COLO668 (cell line): ENCODE measurements at regions not wholly inside any gene's neighbourhood (a gene's known extent, or its start where the extent isn't known, plus 50 kb on each side); places are given as distances from the start of the nearest gene placed in this dataset.
A peak's percentile ranks its signal among the peaks of the same experiment; 100 is the strongest.
"Not testable (repeated sequence)": the region's sequence is repeated elsewhere in the genome, so short reads cannot be mapped to it uniquely, and the experiment has no call there.

Experiments used
- DNase-seq: peaks from one replicate; lab custom pipeline; 2025; ENCODE audit not compliant: unreplicated experiment; lab: John Stamatoyannopoulos, UW

DNA sequence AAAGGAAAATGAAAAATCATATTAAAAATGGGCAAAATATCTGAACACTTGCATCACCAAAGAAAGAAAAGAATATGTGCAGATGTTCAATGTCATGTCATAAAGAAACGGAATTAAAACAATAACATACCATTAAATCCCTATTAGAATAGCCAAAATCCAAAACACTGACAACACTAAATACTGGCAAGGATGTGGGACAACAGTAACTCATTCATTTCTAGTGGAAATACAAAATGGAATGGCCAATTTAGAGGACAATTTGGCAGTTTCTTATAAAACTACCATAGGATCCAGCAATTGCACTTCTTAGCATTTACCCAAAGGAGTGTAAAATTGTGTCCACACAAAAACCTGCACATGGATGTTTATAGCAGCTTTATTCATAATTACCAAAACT, 542.5 kb upstream of the UBE2E2 start:
- DNase-seq: no peak

DNA sequence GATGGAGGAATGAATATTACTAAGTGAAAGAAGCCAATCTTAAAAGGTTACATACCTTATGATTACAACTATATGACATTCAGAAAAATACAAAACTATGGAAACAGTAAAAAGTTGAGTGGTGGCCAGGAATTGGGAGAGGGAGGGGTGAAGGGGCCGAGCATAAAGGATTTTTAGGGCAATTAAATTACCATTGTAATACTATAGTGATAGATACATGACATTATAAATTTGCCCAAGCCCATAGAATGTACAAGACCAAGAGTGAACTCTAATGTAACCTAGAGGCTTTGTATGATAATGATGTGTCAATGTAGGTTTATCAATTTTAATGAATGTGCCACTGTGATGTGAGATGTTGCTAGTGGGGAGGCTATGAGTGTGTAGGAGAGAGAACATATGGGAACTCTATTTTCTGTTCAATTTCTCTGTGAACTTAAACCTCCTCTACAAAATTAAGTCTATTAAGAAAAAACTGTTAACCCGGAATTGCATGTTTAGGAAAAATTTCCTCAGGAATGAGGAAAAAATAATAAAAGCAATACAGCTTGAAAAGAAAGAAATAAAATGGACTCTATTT, 541.9 kb upstream of the UBE2E2 start:
- no peak for DNase-seq

DNA sequence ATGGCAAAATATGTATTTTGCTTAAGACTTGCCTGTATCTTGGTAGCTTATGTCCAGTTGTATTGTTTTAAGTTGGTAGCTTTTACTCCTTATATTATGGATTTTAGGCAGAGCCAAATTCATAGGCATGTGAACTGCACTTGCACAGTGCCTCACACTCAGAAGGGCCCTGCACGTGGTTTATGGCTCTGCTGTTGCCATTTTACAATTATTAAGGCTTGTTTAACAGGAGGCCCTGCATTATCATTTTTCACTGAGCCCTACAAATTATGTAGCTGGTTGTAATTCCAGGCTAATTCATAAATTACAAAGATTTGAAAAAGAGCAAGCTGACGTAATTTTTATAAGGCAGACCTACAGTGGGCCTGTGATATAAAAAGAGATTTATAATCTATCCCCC, 537.6 kb upstream of the UBE2E2 start:
- DNase-seq: no peak

DNA sequence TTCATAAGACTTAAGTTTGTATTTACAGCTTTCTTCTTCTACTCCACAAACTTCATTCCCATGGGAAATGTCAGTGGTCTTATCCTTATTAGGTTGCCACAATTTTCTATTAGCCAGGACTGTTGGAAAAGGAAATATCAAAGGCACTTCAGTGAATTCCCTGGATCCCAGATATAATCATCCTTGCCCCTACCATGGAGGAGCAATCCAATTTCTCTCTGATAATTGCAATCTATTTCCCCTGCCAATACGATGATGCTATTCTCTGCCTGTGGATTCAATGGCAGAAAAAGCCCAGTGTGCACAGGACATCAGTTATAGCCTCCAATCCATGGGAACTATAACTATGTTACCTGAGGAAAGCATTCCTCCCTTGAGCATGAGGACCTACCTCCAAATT, 536.4 kb upstream of the UBE2E2 start:
- DNase-seq: no peak

DNA sequence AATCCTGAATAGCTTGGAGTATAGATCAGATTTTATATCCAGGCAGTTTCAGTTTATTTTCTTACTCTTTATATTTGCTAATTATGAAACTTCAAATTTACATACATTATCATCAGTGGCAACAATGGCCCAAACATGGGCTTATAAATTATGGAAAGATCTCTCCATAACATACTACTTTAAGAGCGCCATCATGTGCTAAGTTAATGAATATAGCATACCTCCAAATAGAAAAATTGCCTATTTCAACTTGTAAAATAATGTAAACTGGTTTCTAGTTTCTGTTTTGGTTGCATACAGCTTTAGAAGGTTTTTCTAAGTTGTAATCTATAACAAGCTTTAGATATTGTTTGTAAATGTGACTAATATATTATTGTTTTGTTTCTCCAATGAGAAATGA, 531.3 kb upstream of the UBE2E2 start:
- DNase-seq: no peak

DNA sequence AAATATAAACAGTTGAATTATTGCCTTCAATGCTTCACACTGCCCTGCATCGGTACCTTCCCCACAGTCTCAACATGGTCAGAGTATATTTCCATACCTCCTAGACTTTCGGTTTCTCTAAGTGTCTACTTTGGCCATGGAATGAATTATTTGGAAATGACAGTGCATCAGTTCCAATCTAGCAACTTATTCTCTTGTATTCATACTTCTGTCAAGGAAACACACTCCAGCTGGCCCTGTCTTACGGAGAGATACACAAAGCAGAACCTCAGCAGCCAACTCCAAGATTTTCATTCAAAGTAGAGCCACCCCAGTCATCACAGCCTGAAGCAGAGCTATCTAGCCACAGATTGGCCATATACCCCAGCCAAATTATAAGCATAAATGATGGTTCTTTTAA, 518.4 kb upstream of the UBE2E2 start:
- DNase-seq: no peak

DNA sequence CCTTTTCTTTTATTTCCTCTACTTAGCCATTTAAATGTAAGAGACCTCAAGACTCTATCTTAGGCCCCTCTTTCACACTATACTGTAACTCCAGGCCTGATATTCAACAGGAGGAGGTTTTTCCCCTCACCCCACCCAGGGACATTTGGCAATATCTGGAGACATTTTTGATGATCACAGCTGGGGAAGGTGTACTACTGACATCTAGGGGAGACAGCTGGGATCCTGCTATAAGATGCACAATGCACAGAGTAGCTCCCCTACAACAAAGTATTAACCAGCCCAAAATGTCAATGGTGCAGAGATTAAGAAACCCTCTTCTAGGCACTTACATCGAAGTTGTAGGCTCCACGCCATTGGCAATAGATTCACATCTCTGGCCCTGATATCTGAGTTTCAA, 517.5 kb upstream of the UBE2E2 start:
- DNase-seq: no peak

DNA sequence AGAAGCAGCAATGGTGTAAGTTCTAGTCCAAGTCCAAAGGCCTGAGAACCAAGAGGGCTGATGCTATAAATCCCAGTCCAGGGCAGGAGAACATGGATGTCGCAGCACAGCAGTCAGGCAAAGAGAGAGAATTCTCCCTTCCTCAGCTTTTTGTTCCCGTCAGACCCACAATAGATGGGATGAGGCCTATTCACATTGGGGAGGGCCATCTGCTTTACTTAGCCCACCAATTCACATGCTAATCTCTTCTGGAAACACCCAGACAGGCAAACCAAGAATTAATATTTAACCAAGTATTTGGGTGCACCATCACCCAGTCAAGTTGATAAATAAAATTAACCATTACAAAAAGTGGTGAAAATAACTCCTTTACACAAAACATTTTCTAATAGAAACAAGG, 511.7 kb upstream of the UBE2E2 start:
- DNase-seq: no peak

DNA sequence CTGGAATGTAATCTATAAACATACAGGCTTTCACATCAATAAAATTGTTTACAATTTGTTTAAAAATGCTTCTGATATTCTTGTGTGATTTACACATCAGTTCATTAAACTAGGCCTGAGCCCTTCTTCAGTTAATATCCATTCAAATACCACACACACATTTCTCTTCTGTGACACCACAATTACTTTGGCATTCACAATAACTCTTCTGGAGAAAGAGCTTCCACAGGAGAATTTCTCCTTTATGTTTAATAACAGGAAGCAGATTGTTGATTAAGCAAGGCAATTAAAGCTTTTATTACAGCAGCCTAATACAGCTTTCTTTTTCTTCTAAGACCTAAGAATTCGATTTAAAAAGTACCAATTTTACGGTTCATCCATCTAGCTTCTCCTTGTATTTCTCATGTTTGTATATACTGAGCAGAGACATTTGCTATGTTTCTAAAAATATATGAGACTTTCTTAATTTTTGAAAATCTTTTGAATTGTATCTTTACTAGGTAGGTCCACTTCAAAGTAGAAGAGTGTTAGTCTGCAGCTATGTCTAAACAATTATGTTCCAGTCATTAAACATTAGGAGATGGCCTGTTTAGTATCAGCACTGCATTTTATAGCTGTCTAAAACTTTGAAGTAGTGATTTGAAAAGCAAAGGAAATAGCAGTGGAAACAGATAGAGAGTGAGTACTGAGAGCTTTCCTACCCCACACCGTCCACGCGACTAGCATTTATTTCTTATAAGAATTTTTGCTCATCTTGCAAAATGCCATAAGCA, 511.1 kb upstream of the UBE2E2 start:
- no peak for DNase-seq

DNA sequence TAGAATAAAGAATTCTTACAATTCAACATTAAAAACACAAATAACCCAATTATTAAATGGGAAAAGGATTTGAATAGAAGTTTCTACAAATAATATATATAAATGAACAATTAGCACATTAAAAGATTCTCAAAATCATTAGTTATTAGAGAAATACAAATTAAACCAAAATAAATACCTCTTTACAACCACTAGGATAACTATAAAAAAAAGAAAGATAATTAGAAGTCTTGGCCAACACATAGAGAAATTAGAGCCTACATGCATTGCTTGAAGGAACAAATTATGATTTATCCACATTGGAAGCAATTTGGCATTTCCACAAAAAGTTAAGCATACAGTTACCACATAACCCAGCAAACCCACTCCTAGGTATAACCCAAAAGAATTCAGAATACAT, 502.3 kb upstream of the UBE2E2 start:
- DNase-seq: no peak

DNA sequence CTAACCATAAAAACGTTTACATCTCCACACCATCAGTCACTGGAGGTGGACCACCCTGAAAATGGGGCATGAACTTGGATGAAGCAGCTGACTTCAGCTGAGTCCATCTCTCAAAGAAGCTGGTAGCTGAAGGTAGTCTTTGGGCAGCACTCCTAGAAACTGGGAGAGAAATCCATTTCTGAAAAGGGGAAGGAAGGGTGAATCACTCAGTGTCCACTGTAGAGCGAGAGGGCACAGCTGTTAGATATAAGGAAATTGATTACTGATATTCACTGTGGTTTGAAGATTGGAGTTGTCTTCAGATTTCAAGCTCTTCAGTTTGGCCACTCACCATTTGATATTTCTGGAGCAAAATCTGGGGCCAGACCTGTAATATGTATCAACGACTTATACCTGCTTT, 499.0 kb upstream of the UBE2E2 start:
- no peak for DNase-seq

DNA sequence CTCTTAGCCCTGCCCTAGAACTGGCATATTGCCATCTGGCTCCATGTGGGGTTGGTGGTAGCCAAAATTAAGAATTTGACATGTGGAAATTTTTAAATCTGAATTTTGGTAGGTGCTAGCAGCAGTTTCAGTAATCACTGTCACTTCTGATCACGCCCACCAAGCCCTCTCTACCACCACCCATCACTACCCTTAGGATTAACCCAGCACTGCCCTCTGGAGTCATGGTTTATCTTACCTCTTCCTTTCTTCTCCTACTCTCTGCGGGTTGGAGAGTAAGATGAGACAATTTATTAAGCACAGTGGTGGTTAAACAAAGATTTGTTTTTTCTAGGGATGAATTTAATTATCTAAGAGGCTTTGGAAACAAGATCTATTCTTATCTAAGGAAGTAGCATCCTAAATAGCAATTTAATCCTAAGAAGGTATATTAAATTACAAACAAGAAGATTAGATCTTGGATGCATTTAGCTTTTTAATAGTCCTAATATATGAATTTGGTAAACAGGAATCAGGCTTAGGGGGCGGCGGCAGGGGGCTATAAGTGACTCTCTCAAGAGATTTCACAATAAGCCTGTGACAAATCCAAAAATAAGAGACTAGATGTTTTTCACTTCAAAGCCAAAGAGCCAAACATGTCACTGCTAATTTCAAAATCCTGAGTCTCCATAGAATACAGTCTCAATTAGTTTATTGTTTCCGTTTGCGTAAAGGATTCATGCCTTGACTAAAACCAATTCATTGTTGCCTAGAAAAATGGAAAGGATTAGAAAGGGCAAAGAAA, 498.4 kb upstream of the UBE2E2 start:
- no peak for DNase-seq

DNA sequence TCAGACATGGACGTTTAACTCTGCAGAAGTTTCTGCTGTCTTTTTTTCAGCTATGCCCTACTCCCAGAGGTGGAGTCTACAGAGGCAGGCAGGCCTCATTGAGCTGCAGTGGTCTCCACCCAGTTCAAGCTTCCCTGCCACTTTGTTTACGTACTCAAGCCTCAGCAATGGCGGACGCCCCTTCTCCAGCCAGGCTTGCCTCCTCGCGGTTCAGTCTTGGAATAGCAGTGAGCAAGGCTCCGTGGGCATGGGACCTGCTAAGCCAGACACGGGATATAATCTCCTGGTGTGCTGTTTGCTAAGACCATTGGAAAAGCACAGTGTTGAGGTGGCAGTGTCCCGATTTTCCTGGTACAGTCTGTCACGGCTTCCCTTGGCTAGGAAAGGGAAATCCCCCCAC, 496.2 kb upstream of the UBE2E2 start:
- DNase-seq: not testable (repeated sequence)

DNA sequence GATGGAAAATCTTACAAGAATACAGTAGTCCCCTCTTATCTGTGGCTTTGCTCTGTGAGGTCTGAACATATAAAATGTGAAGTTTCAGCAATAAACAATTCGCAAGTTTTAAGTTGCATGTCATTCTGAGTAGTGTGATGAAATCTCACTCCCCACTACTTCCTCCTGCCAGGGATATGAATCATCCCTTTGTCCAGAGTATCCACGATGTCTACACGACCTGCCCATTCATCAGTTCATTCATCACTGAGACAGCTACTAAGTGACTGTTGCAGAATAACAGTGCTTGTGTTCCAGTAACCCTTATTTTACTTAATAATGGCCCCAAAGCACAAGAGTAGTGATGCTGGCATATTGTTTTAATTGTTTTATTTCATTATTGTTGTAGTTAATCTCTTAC, 489.2 kb upstream of the UBE2E2 start:
- DNase-seq: no peak

DNA sequence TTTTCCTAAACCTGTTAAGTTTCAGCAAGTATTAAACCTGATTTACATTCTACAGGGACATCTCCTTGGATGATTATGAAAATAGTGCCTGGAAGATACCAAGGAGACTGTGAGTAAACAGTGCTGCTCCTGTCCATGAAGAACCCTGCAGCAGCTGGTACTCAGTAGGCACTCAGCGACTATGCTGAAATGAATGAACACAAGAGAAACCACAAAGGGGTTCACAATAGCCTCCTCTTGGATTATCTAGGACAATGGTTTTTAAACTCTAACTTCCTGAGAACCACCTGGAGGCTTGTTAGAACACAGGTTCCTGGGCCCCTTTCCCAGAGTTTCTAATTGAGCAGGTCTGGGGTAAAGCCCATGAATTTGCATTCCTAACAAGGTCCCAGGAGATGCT, 488.4 kb upstream of the UBE2E2 start:
- DNase-seq: peak; percentile 25

DNA sequence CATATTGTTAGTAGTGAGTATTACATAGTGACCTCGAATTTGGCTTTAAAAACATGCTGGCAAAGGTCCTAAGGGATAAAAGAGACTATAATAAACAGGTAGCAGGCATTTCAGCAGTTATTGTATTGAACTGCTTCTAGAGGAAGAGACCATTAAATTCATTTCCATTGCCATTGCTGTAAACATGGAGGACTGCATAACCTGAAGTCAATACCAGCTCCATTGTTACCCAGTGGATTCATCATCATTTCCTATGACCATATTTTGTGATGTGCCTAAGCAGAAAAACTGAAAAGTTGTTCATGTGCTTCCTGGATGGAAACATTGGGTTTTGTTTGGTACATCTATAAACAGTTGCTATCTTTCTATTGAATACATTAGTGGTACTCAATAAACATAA, 482.5 kb upstream of the UBE2E2 start:
- DNase-seq: no peak

DNA sequence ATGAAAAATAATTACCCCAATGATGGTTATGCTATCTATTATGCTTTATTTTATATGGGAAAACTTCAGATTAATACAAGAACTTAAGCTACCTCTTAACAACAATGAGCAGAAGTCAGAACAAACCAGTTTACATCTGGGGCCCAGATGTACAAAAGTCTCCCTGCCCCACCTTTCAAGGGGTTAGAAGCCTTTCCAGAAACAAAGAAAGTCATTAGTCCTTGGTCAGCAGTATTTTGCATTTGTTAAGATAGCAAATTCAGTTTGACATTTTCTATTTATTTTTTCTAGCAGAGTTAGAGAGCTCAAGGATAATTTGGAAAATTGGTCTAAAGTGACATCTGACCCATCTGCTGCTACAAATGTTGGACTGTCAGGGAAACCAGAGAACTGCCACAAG, 478.7 kb upstream of the UBE2E2 start:
- DNase-seq: no peak

DNA sequence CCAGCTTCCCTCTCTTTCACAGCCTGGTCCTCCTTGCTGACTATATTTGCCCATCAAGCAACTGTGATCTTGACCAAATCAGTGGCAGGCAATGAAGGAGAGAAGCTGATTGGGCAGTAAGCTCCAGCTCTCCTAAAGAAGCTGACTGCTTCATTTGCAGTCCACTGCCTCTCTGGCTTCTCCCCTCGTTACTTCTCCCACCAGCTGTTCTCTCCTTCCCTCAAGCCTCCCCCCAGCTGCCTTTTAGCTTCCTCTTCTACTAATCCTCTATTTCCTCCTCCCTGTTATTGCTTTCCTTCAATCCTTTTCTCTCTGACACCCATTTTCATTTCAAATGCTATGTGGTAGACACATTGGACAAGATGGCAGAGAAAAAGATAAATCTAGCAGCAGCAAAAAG, 474.7 kb upstream of the UBE2E2 start:
- DNase-seq: no peak

DNA sequence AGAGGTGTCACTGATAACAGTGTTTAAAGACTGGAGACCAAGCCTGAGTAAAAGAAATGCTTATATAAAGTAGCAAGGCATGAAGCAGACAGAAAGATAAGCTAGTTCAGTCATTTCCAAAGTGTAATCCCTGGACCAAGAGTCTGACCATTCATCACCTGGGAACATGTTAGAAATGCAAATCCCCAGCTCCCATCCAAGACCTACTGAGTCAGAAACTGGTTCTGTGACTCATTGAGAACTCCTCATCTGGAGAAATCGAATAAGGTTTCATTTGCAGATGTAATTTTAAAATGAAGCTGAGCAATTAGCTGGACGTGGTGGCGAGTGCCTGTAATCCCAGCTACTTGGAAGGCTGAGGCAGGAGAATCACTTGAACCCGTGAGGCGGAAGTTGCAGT, 473.9 kb upstream of the UBE2E2 start:
- no peak for DNase-seq

DNA sequence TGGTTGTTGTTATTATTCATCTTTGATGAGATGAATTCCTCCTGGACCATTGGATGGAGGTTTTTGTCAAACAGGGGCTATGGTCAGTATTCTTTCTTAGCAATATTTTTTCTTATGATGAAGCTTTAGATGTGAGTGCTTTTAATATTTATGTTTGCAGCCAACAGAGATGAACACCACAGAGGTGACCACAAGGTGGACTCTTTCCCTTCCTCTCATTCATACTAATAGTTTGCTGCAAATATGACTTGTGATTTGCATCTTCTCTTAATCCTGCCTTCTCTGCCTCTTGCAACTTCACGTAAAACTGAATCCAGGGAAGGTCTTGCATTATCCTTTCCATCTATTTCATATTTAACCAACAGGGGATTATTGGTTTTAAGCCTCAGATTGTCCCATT, 473.1 kb upstream of the UBE2E2 start:
- no peak for DNase-seq

DNA sequence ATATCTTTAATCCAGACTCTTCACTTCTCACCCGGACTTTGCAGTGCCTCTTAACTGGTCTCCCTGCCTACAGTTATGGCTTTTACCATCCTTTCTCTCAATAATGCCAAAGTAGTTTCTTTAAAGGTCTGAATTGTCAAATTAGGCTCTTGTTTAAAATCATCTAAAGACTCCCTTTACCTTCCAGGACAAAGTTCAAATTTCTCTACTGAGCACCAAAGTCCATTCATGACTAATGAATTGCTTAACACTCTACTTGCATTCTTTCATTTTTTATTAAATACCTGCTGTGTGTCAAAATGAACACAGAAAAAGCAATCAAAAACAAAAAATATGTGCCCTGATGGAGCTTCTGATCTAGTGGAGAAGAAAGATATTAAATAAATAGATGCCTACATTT, 472.4 kb upstream of the UBE2E2 start:
- DNase-seq: no peak

DNA sequence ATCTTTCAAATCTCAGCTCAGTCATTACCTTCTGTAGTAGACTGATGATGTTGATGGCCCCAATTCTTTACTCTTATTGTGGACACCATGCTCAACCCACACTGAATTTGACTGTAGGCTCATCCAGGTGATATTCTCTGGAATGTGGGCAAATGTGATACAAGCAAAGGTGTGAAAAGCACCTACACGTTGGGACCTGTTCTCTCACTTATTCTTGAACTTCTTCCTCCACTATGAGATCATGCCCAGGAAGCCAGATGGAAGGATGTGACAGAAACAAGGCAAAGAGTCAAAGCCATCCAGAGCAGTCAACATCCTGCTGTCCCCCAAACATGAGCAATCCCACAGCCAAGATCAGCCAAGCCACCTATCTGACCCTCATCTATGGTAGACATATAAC, 471.2 kb upstream of the UBE2E2 start:
- DNase-seq: no peak
